HG02852 (cell line): ENCODE measurements at regions not wholly inside any gene's neighbourhood (a gene's known extent, or its start where the extent isn't known, plus 50 kb on each side); places are given as distances from the start of the nearest gene placed in this dataset.
"Not testable (repeated sequence)": the region's sequence is repeated elsewhere in the genome, so short reads cannot be mapped to it uniquely, and the experiment has no call there.

Experiments used
- ATAC-seq: cut with Tn5 transposase; IDR thresholded peaks from one replicate; pipeline ENCODE4 v1.9.1; 2021; ENCODE audit warnings: mild to moderate bottlenecking, moderate library complexity; ENCODE audit not compliant: unreplicated experiment

GRCh38 chr12:131587565-131587964, 123.3 kb upstream of the SFSWAP start:
- ATAC-seq = no peak

DNA sequence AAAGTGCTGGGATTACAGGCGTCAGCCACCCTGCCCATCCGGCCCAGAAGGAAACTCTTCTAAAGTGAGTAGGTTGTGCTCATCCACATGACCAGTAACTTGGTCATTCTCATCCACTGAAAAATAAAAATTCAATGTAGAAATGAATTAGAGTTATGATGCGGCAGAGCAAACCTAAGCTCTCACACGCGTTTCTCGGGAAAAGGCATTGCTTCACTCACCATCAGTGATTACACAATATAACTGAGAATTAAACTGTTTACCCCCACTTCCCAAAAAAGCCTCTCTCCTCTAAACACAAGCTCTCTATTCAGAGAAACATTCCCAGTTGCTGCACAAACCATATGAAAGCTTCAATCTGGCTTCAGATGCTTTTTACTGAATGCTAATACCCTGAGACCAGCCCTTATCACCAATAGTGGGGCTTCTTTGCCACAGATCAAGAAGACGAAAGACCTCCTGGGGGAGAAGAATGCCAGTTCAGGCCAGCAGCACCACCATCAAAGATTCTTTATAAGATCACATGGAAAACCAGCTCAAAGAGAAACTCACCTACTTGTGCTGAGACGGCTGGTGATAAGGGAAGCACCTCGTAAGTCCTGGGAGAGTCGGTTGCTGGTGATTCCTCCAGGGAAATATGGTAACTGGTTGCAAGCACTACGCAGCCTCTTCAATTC, 121.5 kb upstream of the SFSWAP start:
- no peak for ATAC-seq

- ATAC-seq = no peak
These were observed 120.9 kb upstream of the SFSWAP start for GRCh38 chr12:131589966-131590365.

DNA sequence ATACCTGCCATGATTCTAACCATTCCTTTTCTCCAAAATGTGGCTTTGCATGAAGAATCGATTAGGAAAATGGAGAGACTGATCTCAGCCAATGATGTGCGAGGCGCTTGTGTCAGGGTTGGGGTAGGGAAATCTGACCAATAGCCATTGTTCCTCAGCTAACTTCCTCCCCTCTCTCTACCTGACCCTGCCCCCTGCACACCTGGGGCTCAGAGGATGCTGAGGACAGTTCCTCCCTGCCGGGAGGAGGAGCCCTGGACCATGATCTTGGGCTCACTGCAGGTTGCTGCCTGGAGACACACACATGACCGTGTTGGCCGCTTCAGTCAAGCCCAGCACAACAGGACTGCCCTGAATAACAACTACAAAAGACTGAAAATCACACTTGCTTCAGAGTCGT, 119.8 kb upstream of the SFSWAP start:
- ATAC-seq = no peak

GRCh38 chr12:131591714-131592709, 118.9 kb upstream of the SFSWAP start:
- no peak for ATAC-seq

DNA sequence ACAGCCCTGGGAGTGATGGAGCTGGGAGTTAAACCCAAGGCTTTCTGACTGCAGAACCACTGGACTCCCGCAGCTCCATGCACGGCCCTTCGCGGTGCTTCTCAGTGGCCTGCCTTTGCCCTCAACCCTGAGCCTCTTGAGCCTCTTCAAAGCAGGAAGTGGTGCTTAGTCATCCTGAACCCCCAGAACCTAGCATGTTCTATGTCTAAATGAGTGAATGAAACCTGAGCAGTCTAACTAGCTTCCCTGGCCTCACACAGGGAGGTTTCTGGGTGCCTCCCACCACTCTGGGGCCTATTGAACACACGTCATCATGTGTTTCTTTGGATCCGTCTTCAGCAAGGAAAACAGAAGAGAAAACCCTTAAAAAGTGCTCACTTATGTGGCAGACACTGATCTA, 117.9 kb upstream of the SFSWAP start:
- peak; percentile 99 for ATAC-seq

DNA sequence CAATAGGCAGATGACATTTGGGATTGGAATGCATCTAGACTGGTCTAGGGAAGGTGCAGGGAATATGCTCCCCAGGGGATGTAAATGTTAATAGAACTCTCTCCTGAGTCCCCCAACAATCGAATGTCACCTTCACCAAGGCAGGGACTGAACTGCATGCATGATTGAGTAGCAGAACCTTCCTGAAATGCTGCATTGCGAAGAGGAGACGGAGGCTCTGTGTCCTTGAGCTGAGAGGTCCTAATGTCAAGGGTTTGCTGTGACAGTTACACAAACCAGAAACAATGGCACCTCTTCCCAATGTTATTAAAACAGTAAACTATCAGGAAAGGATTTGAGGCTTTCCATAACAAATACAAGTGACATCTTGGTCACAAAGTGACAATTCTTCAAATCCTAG, 117.5 kb upstream of the SFSWAP start:
- ATAC-seq = no peak

DNA sequence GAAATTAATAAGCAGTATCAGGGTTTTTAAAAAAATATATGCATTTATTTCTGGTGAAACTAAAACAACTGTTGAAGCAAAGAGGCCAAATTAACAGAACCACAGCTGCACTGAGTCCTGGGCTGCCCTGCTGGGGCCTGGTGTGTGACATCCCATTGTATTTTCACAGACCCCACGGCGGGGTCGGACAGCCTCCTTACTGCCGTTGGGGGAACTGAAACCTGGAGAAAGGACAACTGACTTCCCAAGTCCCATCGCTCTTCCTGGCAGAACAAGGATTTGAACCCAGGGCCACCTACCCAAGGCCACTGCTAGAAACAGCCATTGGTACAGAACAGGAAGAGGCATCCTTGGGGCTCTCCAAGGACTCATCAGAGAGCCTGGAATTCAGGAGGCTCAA, 114.8 kb upstream of the SFSWAP start:
- ATAC-seq = no peak

DNA sequence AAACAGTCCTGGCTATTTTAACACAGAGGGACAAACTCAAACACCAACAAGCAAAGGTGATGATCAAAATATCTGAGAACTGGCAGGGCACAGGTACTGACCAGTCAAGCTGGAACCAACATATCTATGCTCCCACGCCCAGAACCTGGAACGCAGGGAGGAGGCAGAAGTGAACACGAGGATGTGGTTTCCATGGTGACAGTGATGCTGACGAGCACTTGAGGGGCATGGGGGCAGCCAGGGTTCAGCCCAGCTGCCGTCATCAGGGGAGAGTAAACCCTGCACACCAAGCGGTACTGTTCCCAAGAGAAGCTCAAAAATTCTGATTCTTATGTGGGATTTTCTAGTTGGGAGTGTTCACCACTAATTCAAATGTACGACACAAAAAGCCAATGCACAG, 113.6 kb upstream of the SFSWAP start:
- ATAC-seq = no peak

- ATAC-seq = no peak
These were observed 112.2 kb upstream of the SFSWAP start for GRCh38 chr12:131598717-131599116.

GRCh38 chr12:131599190-131600159, 111.4 kb upstream of the SFSWAP start:
- no peak for ATAC-seq

DNA sequence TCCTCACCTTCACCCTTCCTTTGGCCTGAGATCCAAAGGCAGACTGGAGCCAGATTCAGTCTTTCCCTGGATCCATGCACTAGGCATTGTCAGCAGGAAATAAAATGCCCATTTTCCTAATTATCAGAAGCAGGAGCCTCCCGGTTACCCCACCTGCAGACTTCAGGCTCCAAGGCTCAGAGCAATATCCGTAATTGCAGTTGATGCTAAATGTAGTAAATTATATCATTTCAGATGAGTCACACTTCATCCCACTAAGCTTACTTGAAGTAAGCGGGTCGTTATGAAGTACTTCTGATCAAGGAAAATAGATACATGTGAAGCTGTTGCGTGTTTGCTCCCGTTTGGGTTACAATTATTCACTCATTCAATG, 110.7 kb upstream of the SFSWAP start:
- ATAC-seq = no peak

DNA sequence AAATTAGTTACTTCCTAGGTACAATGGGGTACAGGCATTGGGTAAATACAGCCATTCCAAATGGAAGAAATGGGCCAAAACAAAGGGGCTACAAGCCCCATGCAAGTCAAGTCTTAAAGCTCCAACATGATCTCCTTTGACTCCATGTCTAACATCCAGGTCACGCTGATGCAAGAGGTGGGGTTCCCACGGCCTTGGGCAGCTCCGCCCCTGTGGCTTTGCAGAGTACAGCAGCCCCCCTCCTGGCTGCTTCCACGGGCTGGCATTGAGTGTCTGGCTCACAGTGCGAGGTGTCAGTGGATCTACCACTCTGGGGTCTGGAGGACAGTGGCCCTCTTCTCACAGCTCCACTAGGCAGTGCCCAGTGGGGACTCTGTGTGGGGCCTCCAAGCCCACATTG, 109.4 kb upstream of the SFSWAP start:
- ATAC-seq = not testable (repeated sequence)

DNA sequence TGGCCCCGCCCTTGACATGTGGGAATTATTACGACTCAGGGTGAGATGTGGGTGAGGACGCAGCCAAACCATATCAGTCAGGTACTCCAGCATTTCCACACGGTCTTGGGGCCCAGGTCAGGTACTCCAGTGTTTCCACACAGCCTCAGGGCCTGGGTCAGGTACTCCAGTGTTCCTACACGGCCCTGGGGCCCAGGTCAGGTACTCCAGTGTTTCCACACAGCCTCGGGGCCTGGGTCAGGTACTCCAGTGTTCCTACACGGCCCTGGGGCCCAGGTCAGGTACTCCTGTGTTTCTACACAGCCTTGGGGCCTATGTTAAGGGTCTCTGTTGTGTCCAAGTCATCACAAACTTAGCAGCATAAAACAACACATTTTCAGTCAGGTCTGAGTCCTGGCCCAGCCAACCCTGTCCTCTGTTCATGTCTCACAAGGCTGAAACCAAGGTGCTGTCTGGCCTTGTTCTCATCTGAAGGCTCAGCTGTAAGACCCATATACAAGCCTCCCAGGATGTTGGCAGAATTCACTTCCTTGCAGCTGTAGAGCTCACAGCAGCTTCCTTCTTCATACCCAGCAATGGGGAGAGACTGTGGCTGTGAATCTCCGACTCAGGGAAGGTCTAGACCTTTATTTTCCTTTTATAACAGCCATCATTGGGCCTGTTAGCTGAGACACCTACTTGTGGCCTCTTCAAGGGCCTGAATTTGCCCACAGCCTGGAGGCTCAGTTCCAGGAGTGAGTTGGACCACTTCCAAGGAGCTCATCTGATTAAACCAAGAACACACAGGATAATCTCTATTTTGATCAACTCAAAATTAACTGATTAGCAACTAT, 107.6 kb upstream of the SFSWAP start:
- ATAC-seq = no peak

GRCh38 chr12:131603939-131604795, 106.7 kb upstream of the SFSWAP start:
- no peak for ATAC-seq

GRCh38 chr12:131604859-131605258, 106.0 kb upstream of the SFSWAP start:
- ATAC-seq = no peak

GRCh38 chr12:131605304-131605829, 105.5 kb upstream of the SFSWAP start:
- no peak for ATAC-seq

DNA sequence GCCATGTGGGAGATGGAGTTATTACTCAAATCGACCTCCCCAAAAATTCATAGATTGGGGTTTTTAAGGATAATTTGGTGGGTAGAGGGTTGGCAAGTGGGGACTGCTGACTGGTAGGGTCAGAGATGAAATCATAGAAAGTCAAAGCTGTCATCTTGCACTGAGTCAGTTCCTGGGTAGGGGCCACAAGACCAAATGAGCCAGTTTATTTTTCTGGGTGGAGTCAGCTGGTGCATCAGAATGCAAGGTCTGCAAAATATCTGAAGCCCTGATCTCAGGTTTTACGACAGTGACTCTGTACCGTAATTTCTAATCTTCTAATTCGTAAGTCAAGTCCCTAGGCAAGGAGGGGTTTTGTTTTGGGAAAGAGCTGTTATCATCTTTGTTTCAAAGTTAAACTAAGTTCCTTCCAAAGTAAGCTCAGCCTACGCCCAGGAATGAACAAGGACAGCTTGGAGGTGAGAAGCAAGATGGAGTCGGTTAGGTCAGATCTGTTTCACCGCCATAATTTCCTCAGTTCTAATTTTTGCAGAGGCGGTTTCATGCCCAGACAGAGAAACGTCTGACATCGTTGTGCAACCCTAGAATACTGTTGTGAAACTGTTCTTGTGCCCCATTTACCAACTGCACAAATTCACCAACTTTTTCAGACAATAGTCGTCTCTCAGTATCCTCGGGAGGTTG, 104.5 kb upstream of the SFSWAP start:
- ATAC-seq = no peak
